Germinal center (tissue), 1 donor: ENCODE measurements at regions not wholly inside any gene's neighbourhood (a gene's known extent, or its start where the extent isn't known, plus 50 kb on each side); places are given as distances from the start of the nearest gene placed in this dataset.

Experiments
- DNase-seq: peaks from one replicate; pipeline ENCODE4 v3.0.0; 2012; ENCODE audit warnings: mixed read lengths, low spot score

DNA sequence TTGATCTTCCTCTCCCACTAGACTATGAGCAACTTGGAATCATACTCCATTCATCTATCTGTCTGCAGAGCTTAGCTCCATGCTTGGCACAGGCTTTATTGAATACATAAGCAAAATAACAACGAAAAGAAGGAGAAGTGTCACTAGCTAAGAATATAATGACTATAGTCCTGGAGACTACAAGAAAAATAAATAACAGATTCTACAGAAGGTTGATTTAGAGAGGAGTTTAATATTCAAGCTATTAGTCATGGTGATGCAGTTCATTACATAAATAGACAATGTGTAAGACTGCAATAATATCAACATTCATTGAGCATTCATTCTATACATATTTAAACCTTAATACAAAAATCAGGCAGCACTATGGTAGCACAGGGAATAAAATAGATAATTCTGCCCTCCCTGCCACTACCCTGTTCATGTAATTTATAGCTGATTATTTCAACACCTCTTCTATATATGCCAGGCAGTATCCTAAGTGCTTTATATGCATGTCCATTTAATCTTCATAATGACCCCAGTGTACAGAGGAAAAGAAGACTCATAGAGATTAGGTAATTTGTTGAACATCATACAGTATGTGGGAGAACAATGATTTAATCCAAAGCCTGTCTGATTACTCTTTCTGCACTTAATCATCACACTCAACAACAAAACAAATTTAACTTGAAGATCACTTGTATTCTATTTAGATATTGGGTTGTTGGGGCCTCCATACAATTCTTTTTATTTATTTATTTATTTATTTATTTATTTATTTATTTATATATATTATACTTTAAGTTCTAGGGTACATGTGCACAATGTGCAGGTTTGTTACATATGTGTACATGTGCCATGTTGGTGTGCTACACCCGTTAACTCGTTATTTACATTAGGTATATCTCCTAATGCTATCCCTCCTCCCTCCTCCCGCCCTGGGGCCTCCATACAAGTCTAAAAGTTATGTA, 165.3 kb downstream of the RNF152 start:
- DNase-seq: no peak

DNA sequence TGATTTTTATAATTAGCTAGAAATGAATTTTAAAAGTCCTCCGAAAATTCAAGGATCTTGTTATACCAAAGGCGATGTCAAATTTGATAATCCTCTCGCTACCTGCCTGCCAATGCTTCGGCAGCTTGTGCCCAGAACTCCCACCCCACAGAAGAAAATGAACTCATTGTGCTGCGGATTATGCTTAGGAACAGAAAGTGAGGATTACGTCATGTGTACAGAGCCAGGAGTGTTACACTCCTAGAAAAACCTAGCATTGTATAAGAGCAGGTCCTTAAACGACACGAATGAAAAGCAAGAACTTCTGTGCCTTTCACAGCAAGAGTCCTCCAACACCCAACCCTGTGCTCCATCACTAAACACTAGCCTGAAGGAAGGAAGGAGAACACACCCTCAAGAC, 168.3 kb downstream of the RNF152 start:
- DNase-seq: no peak

GRCh38 chr18:61722247-61722646, 170.6 kb downstream of the RNF152 start:
- DNase-seq: no peak

DNA sequence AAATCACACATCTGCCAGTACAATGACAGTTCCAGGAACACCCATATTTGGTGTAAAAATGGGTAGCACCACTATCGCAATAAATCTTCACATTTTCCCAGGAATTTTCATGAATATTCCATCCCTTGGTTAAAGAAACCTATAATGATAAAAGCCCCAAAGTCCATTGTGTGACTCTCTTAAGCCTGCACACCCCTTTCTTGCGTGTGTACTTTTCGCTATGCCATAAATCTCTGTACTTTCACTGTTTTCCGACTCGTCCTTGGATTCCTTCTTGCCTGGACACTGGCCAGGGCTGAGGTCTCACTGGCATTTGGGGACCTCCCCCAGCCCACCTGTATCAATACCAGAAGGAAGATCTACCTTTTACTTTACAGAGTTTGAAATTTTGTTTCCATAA, 172.3 kb downstream of the RNF152 start:
- DNase-seq: no peak

DNA sequence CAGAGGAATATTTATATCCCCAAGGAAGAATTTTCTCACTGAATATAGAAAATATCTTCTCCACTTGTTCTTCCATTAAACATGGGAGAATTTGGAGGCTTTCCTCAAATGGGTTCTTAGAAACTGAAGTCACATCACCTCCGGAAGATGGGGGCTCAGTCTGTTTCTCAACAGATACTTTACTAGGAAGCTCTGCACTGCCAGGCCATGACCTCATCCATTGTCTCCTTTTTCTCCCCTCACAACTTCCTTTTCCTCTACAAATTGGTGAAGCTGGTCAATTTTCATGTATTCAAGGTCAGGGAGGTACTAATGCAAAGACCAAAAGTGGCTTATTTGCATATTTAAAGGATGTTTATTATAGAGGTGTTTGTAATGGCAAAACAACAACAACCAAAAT, 173.1 kb downstream of the RNF152 start:
- DNase-seq: no peak

- DNase-seq: no peak
Measured at GRCh38 chr18:61718944-61719343, 173.9 kb downstream of the RNF152 start.

DNA sequence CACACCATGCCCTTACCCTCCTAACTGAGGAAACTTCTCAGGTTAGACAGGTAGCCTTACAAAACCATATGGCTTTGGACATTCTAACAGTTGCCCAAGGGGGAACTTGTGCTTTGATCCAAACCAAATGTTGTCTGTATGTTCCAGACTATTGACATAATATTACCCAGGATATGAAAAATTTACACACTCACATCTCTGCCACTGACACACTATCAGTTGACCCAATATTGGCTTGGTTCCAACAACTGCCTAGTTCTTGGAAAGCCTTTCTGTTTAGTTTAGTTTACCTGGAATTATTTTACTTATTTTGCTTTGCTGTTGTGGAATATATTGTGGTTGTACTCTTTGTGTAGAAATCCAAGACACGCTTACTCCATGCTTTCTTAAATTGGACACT, 178.4 kb downstream of the RNF152 start:
- no peak for DNase-seq

- no peak for DNase-seq
Measured at GRCh38 chr18:61713502-61713901, 179.3 kb downstream of the RNF152 start.

GRCh38 chr18:61710082-61710620, 182.7 kb downstream of the RNF152 start:
- no peak for DNase-seq

DNA sequence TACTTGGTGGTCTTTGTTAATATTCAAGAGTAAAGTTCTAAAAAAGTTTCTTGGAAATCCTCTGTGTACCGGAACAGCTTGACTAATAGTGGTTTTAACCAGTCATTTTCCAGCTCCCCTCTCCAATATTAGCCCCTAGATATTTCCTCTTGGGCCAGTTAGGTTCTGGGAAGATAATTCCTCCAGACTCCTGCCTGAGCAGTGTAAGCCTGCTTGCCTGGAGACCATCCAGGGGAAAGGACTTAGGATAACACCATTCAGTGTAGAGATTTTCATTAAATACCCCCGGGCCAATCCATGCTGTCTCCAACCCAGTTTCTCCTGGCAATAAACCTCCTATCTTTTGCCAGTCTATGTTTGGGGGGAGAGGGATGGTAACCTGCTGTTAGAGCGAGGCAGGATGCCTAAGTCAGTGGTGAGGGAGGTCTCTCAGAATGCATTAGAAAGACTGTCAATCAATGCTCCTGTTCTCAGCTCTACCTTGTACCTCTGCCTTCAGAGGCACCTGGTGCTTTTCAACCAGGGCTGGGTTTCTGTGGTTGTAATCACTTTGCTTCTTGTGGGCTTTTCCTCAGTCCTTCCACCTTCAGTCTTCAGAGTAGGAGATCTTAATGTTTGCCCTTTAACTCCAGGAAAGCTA, 186.4 kb downstream of the RNF152 start:
- DNase-seq: no peak

- DNase-seq: no peak
Measured at GRCh38 chr18:61703508-61703907, 189.3 kb downstream of the RNF152 start.

DNA sequence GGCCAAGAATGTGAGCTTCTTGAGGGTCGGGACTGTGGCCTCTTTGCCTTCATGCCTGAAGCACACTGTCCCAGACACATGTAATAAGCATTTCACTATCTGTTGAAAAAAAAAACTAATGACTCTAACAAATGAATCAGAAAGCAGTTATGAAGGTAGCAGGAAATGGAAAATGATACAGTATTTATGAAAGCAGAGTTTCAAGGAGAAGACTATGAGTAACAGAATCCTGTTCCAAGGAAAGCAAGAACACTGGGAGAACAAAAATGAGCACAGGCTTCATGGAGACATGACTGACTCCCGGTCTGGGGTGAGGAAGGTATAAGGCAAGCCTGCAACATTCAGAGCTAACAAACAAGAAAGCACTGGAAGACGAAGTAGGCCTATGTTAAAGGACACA, 190.8 kb downstream of the RNF152 start:
- no peak for DNase-seq

DNA sequence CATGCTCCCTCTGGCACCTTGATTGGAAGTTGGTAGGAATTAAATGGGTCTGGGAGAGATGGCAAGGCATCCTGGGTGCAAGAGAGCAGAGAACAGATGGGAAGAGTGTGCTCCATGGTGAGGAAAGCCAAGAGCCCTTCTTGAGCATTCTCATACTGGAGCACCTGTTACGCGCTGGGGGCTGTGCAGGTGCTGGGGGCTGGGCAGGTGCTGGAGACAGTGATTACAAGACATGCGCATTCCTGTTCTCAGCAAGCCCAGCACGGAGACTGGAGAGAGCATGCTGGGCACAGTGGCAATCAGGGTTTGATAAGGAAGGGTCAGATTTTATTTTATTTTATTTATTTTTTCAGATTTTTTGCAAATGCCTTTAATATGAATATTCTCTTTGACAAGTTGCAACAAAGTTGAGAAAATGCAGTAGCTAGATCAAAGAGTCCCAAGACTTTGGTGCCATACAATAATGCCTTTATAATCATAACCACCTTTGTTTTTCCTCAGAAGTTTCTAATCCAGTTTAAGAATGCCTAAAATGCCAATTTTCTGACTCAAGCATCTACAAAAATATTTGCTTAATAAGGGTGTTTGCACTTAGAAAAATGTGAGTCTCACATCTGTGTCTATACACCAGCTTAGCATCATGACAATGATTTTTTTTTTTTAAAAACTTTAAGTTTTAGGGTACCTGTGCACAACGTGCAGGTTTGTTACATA, 193.3 kb downstream of the RNF152 start:
- no peak for DNase-seq

GRCh38 chr18:61697306-61697909, 195.4 kb downstream of the RNF152 start:
- no peak for DNase-seq

GRCh38 chr18:61694236-61694635, 198.6 kb downstream of the RNF152 start:
- no peak for DNase-seq

GRCh38 chr18:61690418-61691138, 202.2 kb downstream of the RNF152 start:
- DNase-seq: no peak

DNA sequence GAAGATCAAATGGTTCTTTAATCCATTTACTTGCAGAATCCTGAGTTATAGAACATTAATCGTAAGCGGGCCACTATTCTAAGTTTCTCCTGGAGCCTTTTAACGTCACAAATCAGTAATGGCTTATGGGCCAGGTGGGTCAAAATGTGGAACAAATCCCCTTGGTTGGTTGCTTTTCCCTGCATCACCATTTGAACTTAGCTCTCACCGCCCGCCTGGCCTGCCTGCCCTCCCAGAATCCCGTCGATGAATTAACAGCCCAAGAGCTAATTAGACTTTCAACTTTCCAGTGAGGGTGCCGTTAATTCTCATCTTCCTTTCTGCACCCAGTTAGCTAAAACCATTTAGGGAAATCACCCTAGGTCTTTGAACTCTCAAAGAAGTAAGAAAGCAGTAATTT, 205.5 kb downstream of the RNF152 start:
- no peak for DNase-seq

GRCh38 chr18:61683856-61684255, 209.0 kb downstream of the RNF152 start:
- no peak for DNase-seq

- DNase-seq: no peak
Measured at GRCh38 chr18:61681065-61681464, 211.7 kb downstream of the RNF152 start.

- no peak for DNase-seq
Measured at GRCh38 chr18:61679836-61680235, 213.0 kb downstream of the RNF152 start.

DNA sequence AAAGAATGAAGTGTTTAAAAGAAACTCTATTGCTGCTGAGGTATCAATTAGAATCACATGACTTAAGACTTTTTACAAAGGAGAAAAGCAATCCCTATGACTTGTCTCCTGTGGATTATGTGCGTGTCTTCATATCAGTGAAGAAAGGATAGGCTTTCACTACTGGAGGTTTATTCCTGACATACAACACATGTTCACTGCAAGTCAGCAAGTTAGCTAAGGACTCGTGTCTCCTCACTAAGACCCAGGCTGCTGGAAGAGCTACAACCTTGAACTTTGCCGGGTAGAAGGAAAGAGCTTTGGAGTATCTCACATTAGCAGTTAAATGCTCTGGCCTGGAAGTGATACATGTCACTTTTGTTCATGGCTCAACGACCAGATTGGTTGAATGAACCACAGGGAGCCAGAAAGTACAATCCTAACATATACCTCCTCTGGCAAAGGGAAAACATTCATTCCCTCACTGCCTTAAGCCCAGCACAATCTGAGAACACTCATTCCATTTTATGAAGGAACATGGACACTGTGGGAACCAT, 215.3 kb downstream of the RNF152 start:
- DNase-seq: no peak
